Neural crest cell (in vitro differentiated cells): ENCODE measurements at regions not wholly inside any gene's neighbourhood (a gene's known extent, or its start where the extent isn't known, plus 50 kb on each side); places are given as distances from the start of the nearest gene placed in this dataset.

ENCODE experiments used
- DNase-seq: peaks from one replicate; pipeline ENCODE4 v3.0.0; 2021; ENCODE audit warnings: low read depth, mixed read lengths, low spot score
- H3K27ac Mint-ChIP-seq: one replicate; pipeline ENCODE4 v1.8.0; 2021; ENCODE audit warnings: mild to moderate bottlenecking, mixed read lengths; ENCODE audit not compliant: unreplicated experiment
- H3K27me3 Mint-ChIP-seq: 2 replicates; pipeline ENCODE4 v1.8.0; 2021; ENCODE audit warnings: low read depth, mild to moderate bottlenecking, mixed read lengths
- H3K36me3 Mint-ChIP-seq: 2 replicates; pipeline ENCODE4 v1.8.0; 2021; ENCODE audit warnings: low read depth, mild to moderate bottlenecking, mixed read lengths
- H3K4me1 Mint-ChIP-seq: 2 replicates; pipeline ENCODE4 v1.8.0; 2021; ENCODE audit warnings: mixed read lengths
- H3K4me3 Mint-ChIP-seq: one replicate; pipeline ENCODE4 v1.8.0; 2021; ENCODE audit warnings: mild to moderate bottlenecking, mixed read lengths
- H3K9me3 Mint-ChIP-seq: 2 replicates; pipeline ENCODE4 v1.8.0; 2021; ENCODE audit warnings: mixed read lengths
- CTCF ChIP-seq: fragments of 200-600 bp; sonication (generic); conservative IDR thresholded peaks from 2 replicates; pipeline ENCODE4 v1.5.0; 2021; ENCODE audit warnings: antibody characterized with exemption, mild to moderate bottlenecking

GRCh38 chr12:58794859-58795258 is 125.4 kb downstream of the LRIG3 start:
- Mint-ChIP-seq H3K4me1 (no peaks in the 10 kb centered on the region), H3K27ac (no peak overlapping the region), H3K9me3 (peaks cover 7% of the 10 kb centered on the region), H3K27me3 (no peaks in the 10 kb centered on the region), H3K4me3 (no peak overlapping the region), H3K36me3 (no peaks in the 10 kb centered on the region)
- TF ChIP-seq CTCF = no peak
- DNase-seq = no peak

GRCh38 chr12:58795825-58796224 is 124.5 kb downstream of the LRIG3 start:
- Mint-ChIP-seq H3K9me3 (peaks cover 9% of the 10 kb centered on the region), H3K27ac (no peak overlapping the region), H3K4me3 (no peak overlapping the region), H3K36me3 (no peaks in the 10 kb centered on the region), H3K27me3 (no peaks in the 10 kb centered on the region), H3K4me1 (no peaks in the 10 kb centered on the region)
- no peak for TF ChIP-seq CTCF
- DNase-seq = no peak

- TF ChIP-seq CTCF = no peak
- DNase-seq = no peak
- no peak overlapping the region for H3K4me3 Mint-ChIP-seq
- no peaks in the 10 kb centered on the region for H3K27me3 Mint-ChIP-seq
- peaks cover 9% of the 10 kb centered on the region for H3K9me3 Mint-ChIP-seq
- H3K36me3 Mint-ChIP-seq = no peaks in the 10 kb centered on the region
- no peaks in the 10 kb centered on the region for H3K4me1 Mint-ChIP-seq
- no peak overlapping the region for H3K27ac Mint-ChIP-seq
These were observed 118.3 kb downstream of the LRIG3 start for GRCh38 chr12:58801986-58802385.

- DNase-seq = no peak
- no peaks in the 10 kb centered on the region for H3K36me3 Mint-ChIP-seq
- no peaks in the 10 kb centered on the region for H3K27me3 Mint-ChIP-seq
- no peak for TF ChIP-seq CTCF
- H3K27ac Mint-ChIP-seq = no peak overlapping the region
- H3K4me1 Mint-ChIP-seq = no peaks in the 10 kb centered on the region
- peaks cover 5% of the 10 kb centered on the region for H3K9me3 Mint-ChIP-seq
- no peak overlapping the region for H3K4me3 Mint-ChIP-seq
These were observed 116.4 kb downstream of the LRIG3 start for GRCh38 chr12:58803908-58804307.

- DNase-seq = no peak
- Mint-ChIP-seq H3K4me3 (no peak overlapping the region), H3K27ac (no peak overlapping the region), H3K36me3 (no peaks in the 10 kb centered on the region), H3K4me1 (no peaks in the 10 kb centered on the region), H3K9me3 (peaks cover 3% of the 10 kb centered on the region), H3K27me3 (no peaks in the 10 kb centered on the region)
- TF ChIP-seq CTCF = peak; percentile 56
These were observed 115.6 kb downstream of the LRIG3 start for GRCh38 chr12:58804749-58805148.

- DNase-seq = no peak
- Mint-ChIP-seq H3K27ac (no peak overlapping the region), H3K4me1 (peaks cover 16% of the 10 kb centered on the region), H3K27me3 (no peaks in the 10 kb centered on the region), H3K9me3 (no peaks in the 10 kb centered on the region), H3K4me3 (no peak overlapping the region), H3K36me3 (no peaks in the 10 kb centered on the region)
- no peak for TF ChIP-seq CTCF
These were observed 111.2 kb downstream of the LRIG3 start for GRCh38 chr12:58809064-58809607.
